GM18520 (cell line): ENCODE measurements at regions not wholly inside any gene's neighbourhood (a gene's known extent, or its start where the extent isn't known, plus 50 kb on each side); places are given as distances from the start of the nearest gene placed in this dataset.
"Not testable (repeated sequence)": the region's sequence is repeated elsewhere in the genome, so short reads cannot be mapped to it uniquely, and the experiment has no call there.

Experiments
- ATAC-seq: cut with Tn5 transposase; IDR thresholded peaks from one replicate; pipeline ENCODE4 v1.9.1; 2021; ENCODE audit not compliant: unreplicated experiment

- no peak for ATAC-seq
These were observed 306.6 kb downstream of the MYCN start for GRCh38 chr2:16246911-16247310.

GRCh38 chr2:16246281-16246850 lies 306.0 kb downstream of the MYCN start:
- ATAC-seq = no peak

- ATAC-seq = no peak
These were observed 305.2 kb downstream of the MYCN start for GRCh38 chr2:16245481-16246054.

- no peak for ATAC-seq
These were observed 304.6 kb downstream of the MYCN start for GRCh38 chr2:16244966-16245320.

GRCh38 chr2:16244153-16244965 lies 304.0 kb downstream of the MYCN start:
- ATAC-seq = no peak

- ATAC-seq = no peak
These were observed 303.2 kb downstream of the MYCN start for GRCh38 chr2:16243411-16243996.

GRCh38 chr2:16242906-16243305 lies 302.6 kb downstream of the MYCN start:
- ATAC-seq = no peak

- ATAC-seq = no peak
These were observed 301.1 kb downstream of the MYCN start for GRCh38 chr2:16241166-16242160.

- ATAC-seq = no peak
These were observed 300.1 kb downstream of the MYCN start for GRCh38 chr2:16240402-16240801.

- ATAC-seq = no peak
These were observed 299.0 kb downstream of the MYCN start for GRCh38 chr2:16239296-16239850.

- ATAC-seq = no peak
These were observed 298.4 kb downstream of the MYCN start for GRCh38 chr2:16238786-16239185.

- ATAC-seq = no peak
These were observed 297.8 kb downstream of the MYCN start for GRCh38 chr2:16238001-16238761.

- ATAC-seq = no peak
These were observed 295.4 kb downstream of the MYCN start for GRCh38 chr2:16235747-16236146.

GRCh38 chr2:16235291-16235690 lies 294.9 kb downstream of the MYCN start:
- not testable (repeated sequence) for ATAC-seq

- no peak for ATAC-seq
These were observed 288.6 kb downstream of the MYCN start for GRCh38 chr2:16228951-16229350.

GRCh38 chr2:16228471-16228870 lies 288.1 kb downstream of the MYCN start:
- ATAC-seq = no peak

- no peak for ATAC-seq
These were observed 287.6 kb downstream of the MYCN start for GRCh38 chr2:16227811-16228462.

- no peak for ATAC-seq
These were observed 286.8 kb downstream of the MYCN start for GRCh38 chr2:16226943-16227664.

GRCh38 chr2:16226381-16226780 lies 286.0 kb downstream of the MYCN start:
- ATAC-seq = no peak
